H1 (cell line): ENCODE measurements at regions not wholly inside any gene's neighbourhood (a gene's known extent, or its start where the extent isn't known, plus 50 kb on each side); places are given as distances from the start of the nearest gene placed in this dataset.

Experiments used
- CTCF ChIA-PET: fragments of 300-600 bp; sonication (Branson Sonifier 250); formaldehyde crosslinking; loops from one replicate; lab custom pipeline; 2021; ENCODE audit not compliant: partially characterized antibody; lab: Charles Lee
- POLR2A ChIA-PET: fragments of 300-600 bp; sonication (Branson Sonifier 250); formaldehyde crosslinking; loops from one replicate; lab custom pipeline; 2021; ENCODE audit warnings: inconsistent platforms; ENCODE audit not compliant: partially characterized antibody; lab: Charles Lee
- DNase-seq, 2 experiments: peaks; one replicate each; pipeline versions ENCODE4 v3.0.0 to v3.0.0-alpha.2; 2010 to 2022; ENCODE audit warnings: low spot score in 2 of 2, low read depth in 1 of 2, mixed read lengths in 1 of 2
- FAIRE-seq: peaks from 2 replicates; lab custom pipeline; 2011; peaks lifted over from hg19 to GRCh38; lab: Jason Lieb, UNC
- H2AFZ ChIP-seq: 2 replicates; pipeline ENCODE4 v1.8.1; 2012; ENCODE audit warnings: low read length, inconsistent platforms
- H2AK5ac ChIP-seq: 2 replicates; pipeline ENCODE4 v1.6.1; 2013; ENCODE audit warnings: low read depth, low read length
- H2BK120ac ChIP-seq: replicated peaks from 2 replicates; pipeline ENCODE3; 2013; ENCODE audit warnings: low read depth, low read length, inconsistent platforms
- H2BK12ac ChIP-seq: 2 replicates; pipeline ENCODE4 v1.6.1; 2013; ENCODE audit warnings: low read depth, low read length
- H2BK15ac ChIP-seq: 2 replicates; pipeline ENCODE4 v1.6.1; 2013; ENCODE audit warnings: low read length
- H2BK20ac ChIP-seq: 2 replicates; pipeline ENCODE4 v1.6.1; 2013; ENCODE audit warnings: low read length
- H2BK5ac ChIP-seq: 2 replicates; pipeline ENCODE4 v1.6.1; 2013; ENCODE audit warnings: low read depth, low read length
- H3K14ac ChIP-seq: 2 replicates; pipeline ENCODE4 v1.6.1; 2013; ENCODE audit warnings: inconsistent platforms; ENCODE audit not compliant: insufficient read length
- H3K18ac ChIP-seq: 2 replicates; pipeline ENCODE4 v1.6.1; 2013; ENCODE audit warnings: low read length; ENCODE audit errors: extremely low read depth
- H3K23ac ChIP-seq: 2 replicates; pipeline ENCODE4 v1.6.1; 2013; ENCODE audit warnings: inconsistent platforms; ENCODE audit not compliant: insufficient read length
- H3K23me2 ChIP-seq: 2 replicates; pipeline ENCODE4 v1.6.1; 2013; ENCODE audit warnings: low read depth, low read length
- H3K27ac ChIP-seq: 2 replicates; pipeline ENCODE4 v1.6.1; 2011; ENCODE audit warnings: low read depth, low read length, inconsistent platforms
- H3K27me3 ChIP-seq, 4 experiments: replicated peaks in 1 of 4; 1 replicate in 1 of 4; 2 replicates in 3 of 4; pipeline versions ENCODE4 v1.6.1 to v1.8.1; 2011 to 2013; ENCODE audit warnings: low read length in 3 of 4, mild to moderate bottlenecking in 3 of 4, inconsistent platforms in 2 of 4, mixed read lengths in 2 of 4, moderate library complexity in 1 of 4; ENCODE audit not compliant: control insufficient read depth in 3 of 4, insufficient read depth in 3 of 4; ENCODE audit errors: extremely low read depth in 1 of 4
- H3K36me3 ChIP-seq, 4 experiments: 2 replicates each; pipeline versions ENCODE4 v1.6.1 to v1.8.1; 2011 to 2013; ENCODE audit warnings: mild to moderate bottlenecking in 4 of 4, low read length in 3 of 4, moderate library complexity in 2 of 4, control low read depth in 1 of 4, inconsistent platforms in 1 of 4; ENCODE audit not compliant: insufficient read depth in 4 of 4, control insufficient read depth in 2 of 4
- H3K4ac ChIP-seq: replicated peaks from 2 replicates; pipeline ENCODE3; 2013; ENCODE audit warnings: low read length, low read depth, mixed read lengths, inconsistent platforms; ENCODE audit not compliant: insufficient read length
- H3K4me1 ChIP-seq, 4 experiments: replicated peaks in 1 of 4; 1 replicate in 1 of 4; 2 replicates in 3 of 4; pipeline versions ENCODE4 v1.6.1 to v1.8.1; 2011 to 2013; ENCODE audit warnings: low read length in 3 of 4, inconsistent platforms in 2 of 4, mixed read lengths in 1 of 4; ENCODE audit not compliant: insufficient read depth in 4 of 4, control insufficient read depth in 3 of 4
- H3K4me2 ChIP-seq, 2 experiments: 2 replicates each; pipeline versions ENCODE4 v1.6.1 to v1.8.1; 2011 to 2013; ENCODE audit warnings: low read depth in 2 of 2, low read length in 2 of 2, control low read depth in 1 of 2, inconsistent platforms in 1 of 2, mild to moderate bottlenecking in 1 of 2; ENCODE audit not compliant: insufficient read depth in 1 of 2
- H3K4me3 ChIP-seq, 4 experiments: fragments of 200-600, 300-600 bp in 1 of 4; sonication (generic), shearing (Covaris generic), sonication (Bioruptor Twin) in 1 of 4; 2 replicates each; pipeline versions ENCODE4 v1.5.1 to v1.8.1; 2011 to 2016; ENCODE audit warnings: low read length in 4 of 4, low read depth in 3 of 4, control low read depth in 2 of 4, inconsistent platforms in 2 of 4, mild to moderate bottlenecking in 2 of 4, mixed read lengths in 1 of 4, moderate library complexity in 1 of 4; ENCODE audit not compliant: insufficient read depth in 2 of 4; ENCODE audit errors: extremely low read depth in 1 of 4
- H3K56ac ChIP-seq: replicated peaks from 2 replicates; pipeline ENCODE3; 2013; ENCODE audit warnings: low read depth, mild to moderate bottlenecking, mixed read lengths, low read length, inconsistent platforms; ENCODE audit not compliant: insufficient read length
- H3K79me1 ChIP-seq: 2 replicates; pipeline ENCODE4 v1.6.1; 2013; ENCODE audit warnings: low read depth, low read length, control low read depth
- H3K79me2 ChIP-seq, 2 experiments: 2 replicates each; pipeline versions ENCODE4 v1.6.1 to v1.8.1; 2012 to 2013; ENCODE audit warnings: low read length in 2 of 2, mild to moderate bottlenecking in 2 of 2, inconsistent platforms in 1 of 2; ENCODE audit not compliant: insufficient read depth in 2 of 2, control insufficient read depth in 1 of 2
- H3K9ac ChIP-seq, 4 experiments: replicated peaks in 1 of 4; 1 replicate in 1 of 4; 2 replicates in 3 of 4; pipeline versions ENCODE4 v1.6.1 to v1.8.1; 2011 to 2013; ENCODE audit warnings: low read depth in 3 of 4, low read length in 3 of 4, control low read depth in 2 of 4, mild to moderate bottlenecking in 2 of 4, moderate library complexity in 2 of 4, inconsistent platforms in 1 of 4; ENCODE audit errors: extremely low read depth in 1 of 4
- H3K9me3 ChIP-seq, 2 experiments: 2 replicates each; pipeline versions ENCODE4 v1.6.1 to v1.8.1; 2012 to 2013; ENCODE audit warnings: mild to moderate bottlenecking in 2 of 2, moderate library complexity in 2 of 2, control low read depth in 1 of 2, inconsistent platforms in 1 of 2, low read depth in 1 of 2, low read length in 1 of 2, mixed read lengths in 1 of 2; ENCODE audit not compliant: insufficient read depth in 2 of 2
- H4K20me1 ChIP-seq, 2 experiments: replicated peaks in 1 of 2; 2 replicates each; pipeline versions ENCODE3 to v1.8.1; 2011 to 2013; ENCODE audit warnings: inconsistent platforms in 2 of 2, low read length in 2 of 2, mild to moderate bottlenecking in 1 of 2; ENCODE audit not compliant: insufficient read depth in 2 of 2, control insufficient read depth in 1 of 2
- H4K5ac ChIP-seq: 2 replicates; pipeline ENCODE4 v1.6.1; 2013; ENCODE audit warnings: low read length, low read depth, mixed read lengths, inconsistent platforms; ENCODE audit not compliant: insufficient read length
- H4K8ac ChIP-seq: 2 replicates; pipeline ENCODE4 v1.8.0; 2013; ENCODE audit warnings: mild to moderate bottlenecking, moderate library complexity, low read length, inconsistent platforms; ENCODE audit not compliant: insufficient read depth; ENCODE audit errors: extremely low read depth
- H4K91ac ChIP-seq: replicated peaks from 2 replicates; pipeline ENCODE3; 2013; ENCODE audit warnings: low read length, mixed read lengths, inconsistent platforms; ENCODE audit not compliant: insufficient read length
- CEBPB ChIP-seq: IDR thresholded peaks from 2 replicates; pipeline ENCODE4 v1.6.1; 2012; ENCODE audit warnings: low read depth, low read length
- CHD1 ChIP-seq: IDR thresholded peaks from 2 replicates; pipeline ENCODE4 v1.6.1; 2012; ENCODE audit warnings: low read depth, low read length, improper control_type of control experiment
- CTCF ChIP-seq, 3 experiments: IDR thresholded peaks; 1 replicate in 2 of 3; 2 replicates in 1 of 3; pipeline versions ENCODE4 v1.5.1 to v1.6.1; 2011; ENCODE audit warnings: low read length in 3 of 3, mild to moderate bottlenecking in 3 of 3, inconsistent platforms in 2 of 3, low read depth in 1 of 3, moderate library complexity in 1 of 3; ENCODE audit not compliant: insufficient read depth in 1 of 3; ENCODE audit errors: control extremely low read depth in 1 of 3
- EZH2 ChIP-seq: fragments of 200-600 bp; sonication (generic); IDR thresholded peaks from 2 replicates; pipeline ENCODE4 v1.7.1; 2012; ENCODE audit warnings: low read depth, mild to moderate bottlenecking, moderate library complexity, low read length, inconsistent platforms; ENCODE audit not compliant: severe bottlenecking
- MAFK ChIP-seq: IDR thresholded peaks from 2 replicates; pipeline ENCODE4 v1.6.1; 2012; ENCODE audit warnings: low read depth, mild to moderate bottlenecking, improper control_type of control experiment, low read length
- POU5F1 ChIP-seq: IDR thresholded peaks from 2 replicates; pipeline ENCODE4 v1.6.1; 2011; ENCODE audit warnings: low read depth, mild to moderate bottlenecking, low read length, moderate library complexity
- RFX5 ChIP-seq: IDR thresholded peaks from 2 replicates; pipeline ENCODE4 v1.6.1; 2011; ENCODE audit warnings: low read depth, low read length, improper control_type of control experiment, borderline replicate concordance
- SAP30 ChIP-seq: fragments of 300-600 bp; sonication (generic); IDR thresholded peaks from 2 replicates; pipeline ENCODE4 v1.7.1; 2012; ENCODE audit warnings: low read length, moderate library complexity, mild to moderate bottlenecking, inconsistent platforms; ENCODE audit not compliant: insufficient read depth, insufficient replicate concordance
- SIN3A ChIP-seq, 2 experiments: IDR thresholded peaks in 1 of 2; conservative IDR thresholded peaks in 1 of 2; 2 replicates each; pipeline ENCODE4 v1.6.1; 2011 to 2012; ENCODE audit warnings: low read length in 2 of 2, improper control_type of control experiment in 1 of 2, low read depth in 1 of 2, mild to moderate bottlenecking in 1 of 2
- SUZ12 ChIP-seq: fragments of 200-600 bp; sonication (generic); IDR thresholded peaks from 2 replicates; pipeline ENCODE4 v1.6.1; 2012; ENCODE audit warnings: mild to moderate bottlenecking, inconsistent platforms, low read length, moderate library complexity, mixed read lengths
- TCF12 ChIP-seq: IDR thresholded peaks from 2 replicates; pipeline ENCODE4 v1.6.1; 2011; ENCODE audit warnings: low read depth, mild to moderate bottlenecking, low read length
- WGBS, 2 experiments: shearing (Covaris generic) in 1 of 2; methylation state at CpG; one replicate each; pipeline versions ENCODE4 v1.1.6 to v1.1.7; 2013 to 2015; ENCODE audit warnings: low lambda C conversion rate in 2 of 2, mixed read lengths in 2 of 2, inconsistent platforms in 1 of 2, low coverage in 1 of 2, missing lambda C conversion rate in 1 of 2; ENCODE audit not compliant: insufficient replicate concordance in 2 of 2, insufficient coverage in 1 of 2, insufficient read length in 1 of 2; ENCODE audit errors: extremely low coverage in 1 of 2, missing lambda C conversion rate in 1 of 2; 5-methylcytosine and 5-hydroxymethylcytosine counted together

GRCh38 chr17:69913616-69914015 is 161.4 kb upstream of the KCNJ16 start:
- no peak overlapping the region for H4K5ac ChIP-seq
- peak overlapping the region; percentile 72; the same call in 1 of the 2 replicates for H2AFZ ChIP-seq
- H4K20me1 ChIP-seq: no peaks in the 10 kb centered on the region
- H3K14ac ChIP-seq: no peak overlapping the region
- no peak overlapping the region for H3K23ac ChIP-seq
- no peak for FAIRE-seq
- H3K4ac ChIP-seq: no peak overlapping the region
- H3K79me2 ChIP-seq: no peaks in the 10 kb centered on the region
- no peak overlapping the region for H3K4me3 ChIP-seq
- H3K79me1 ChIP-seq: no peaks in the 10 kb centered on the region
- no peak overlapping the region for H2BK20ac ChIP-seq
- H3K27me3 ChIP-seq: no peaks in the 10 kb centered on the region
- no peaks in the 10 kb centered on the region for H3K23me2 ChIP-seq
- H3K18ac ChIP-seq: no peak overlapping the region
- no peaks in the 10 kb centered on the region for H3K9me3 ChIP-seq
- H3K4me2 ChIP-seq: no peak overlapping the region
- no peak overlapping the region for H2BK12ac ChIP-seq
- H3K36me3 ChIP-seq: no peaks in the 10 kb centered on the region
- H3K56ac ChIP-seq: no peak overlapping the region
- H2BK5ac ChIP-seq: no peak overlapping the region
- no peak overlapping the region for H4K8ac ChIP-seq
- no peak overlapping the region for H2BK120ac ChIP-seq
- POLR2A ChIA-PET: no interaction called here
- H3K4me1 ChIP-seq: peaks cover 0 to 5% (median under 1%) of the 10 kb centered on the region in 4 experiments; a peak in 2 of 7 replicates
- 96% methylated on average over 2 of the region's 2 CpGs; no CpG with 5 or more reads in 1 of the 2 experiments for WGBS, 2 experiments
- H4K91ac ChIP-seq: no peak overlapping the region
- H2BK15ac ChIP-seq: no peak overlapping the region
- H2AK5ac ChIP-seq: no peak overlapping the region
- H3K9ac ChIP-seq: no peak overlapping the region
- no peak for DNase-seq
- CTCF ChIA-PET: interaction anchor here (1.2 kb wide), 1 partner anchor 57 kb away, joined by 3 read pairs; no protein-coding TSS in a partner anchor
- no peak overlapping the region for H3K27ac ChIP-seq
- no peak for TF ChIP-seq TCF12
- TF ChIP-seq CHD1: no peak
- TF ChIP-seq SUZ12: no peak
- no peak for TF ChIP-seq CTCF (IDR thresholded peaks at IDR 0.05; ENCODE audit: control extremely low read depth in 1 of 3, insufficient read depth in 1 of 3, low read depth in 1 of 3, low read length in 3 of 3)
- TF ChIP-seq CEBPB: no peak
- TF ChIP-seq SIN3A (conservative IDR thresholded peaks at IDR 0.05 in 1 of 2, IDR thresholded peaks at IDR 0.05 in 1 of 2; ENCODE audit: low read depth in 1 of 2, low read length in 2 of 2): no peak
- no peak for TF ChIP-seq POU5F1
- no peak for TF ChIP-seq SAP30
- TF ChIP-seq MAFK: no peak
- no peak for TF ChIP-seq EZH2
- no peak for TF ChIP-seq RFX5
